Panc1 (cell line): ENCODE measurements at regions not wholly inside any gene's neighbourhood (a gene's known extent, or its start where the extent isn't known, plus 50 kb on each side); places are given as distances from the start of the nearest gene placed in this dataset.

Experiments
- CTCF ChIP-seq: fragments of 450-650 bp; IDR thresholded peaks from 2 replicates; pipeline ENCODE4 v1.5.1; 2017; ENCODE audit warnings: mild to moderate bottlenecking
- POLR2AphosphoS5 ChIP-seq: IDR thresholded peaks from 2 replicates; pipeline ENCODE4 v1.6.1; 2012; ENCODE audit warnings: mild to moderate bottlenecking, low read depth, low read length, moderate library complexity
- REST ChIP-seq, 2 experiments: IDR thresholded peaks; 2 replicates each; pipeline ENCODE4 v1.6.1; 2011 to 2012; ENCODE audit warnings: low read depth in 2 of 2, control low read depth in 1 of 2, low read length in 1 of 2, mild to moderate bottlenecking in 1 of 2, moderate library complexity in 1 of 2; ENCODE audit not compliant: insufficient read depth in 1 of 2
- SIN3A ChIP-seq: IDR thresholded peaks from 2 replicates; pipeline ENCODE4 v1.6.1; 2012; ENCODE audit warnings: low read depth, mild to moderate bottlenecking, low read length, moderate library complexity, borderline replicate concordance; ENCODE audit not compliant: insufficient read depth
- TCF7L2 ChIP-seq: IDR thresholded peaks from 2 replicates; pipeline ENCODE4 v1.6.1; 2011; ENCODE audit warnings: mild to moderate bottlenecking, low read depth, low read length, inconsistent platforms

GRCh38 chr5:30347858-30348257 is 845.6 kb upstream of the CDH6 start:
- TF ChIP-seq CTCF (no peak), POLR2AphosphoS5 (no peak), REST (IDR thresholded peaks at IDR 0.05; ENCODE audit: insufficient read depth in 1 of 2, low read depth in 2 of 2, low read length in 1 of 2) (no peak), TCF7L2 (no peak), SIN3A (no peak)
